GM19372 (cell line): ENCODE measurements at regions not wholly inside any gene's neighbourhood (a gene's known extent, or its start where the extent isn't known, plus 50 kb on each side); places are given as distances from the start of the nearest gene placed in this dataset.
"Not testable (repeated sequence)": the region's sequence is repeated elsewhere in the genome, so short reads cannot be mapped to it uniquely, and the experiment has no call there.

Experiments used
- ATAC-seq: cut with Tn5 transposase; IDR thresholded peaks from one replicate; pipeline ENCODE4 v1.9.1; 2021; ENCODE audit warnings: mild to moderate bottlenecking, low read depth, moderate library complexity; ENCODE audit not compliant: unreplicated experiment

- ATAC-seq = no peak
These were observed 235.2 kb downstream of the KCNRG start for GRCh38 chr13:50250401-50250800.

GRCh38 chr13:50255639-50256038, 240.4 kb downstream of the KCNRG start:
- no peak for ATAC-seq

DNA sequence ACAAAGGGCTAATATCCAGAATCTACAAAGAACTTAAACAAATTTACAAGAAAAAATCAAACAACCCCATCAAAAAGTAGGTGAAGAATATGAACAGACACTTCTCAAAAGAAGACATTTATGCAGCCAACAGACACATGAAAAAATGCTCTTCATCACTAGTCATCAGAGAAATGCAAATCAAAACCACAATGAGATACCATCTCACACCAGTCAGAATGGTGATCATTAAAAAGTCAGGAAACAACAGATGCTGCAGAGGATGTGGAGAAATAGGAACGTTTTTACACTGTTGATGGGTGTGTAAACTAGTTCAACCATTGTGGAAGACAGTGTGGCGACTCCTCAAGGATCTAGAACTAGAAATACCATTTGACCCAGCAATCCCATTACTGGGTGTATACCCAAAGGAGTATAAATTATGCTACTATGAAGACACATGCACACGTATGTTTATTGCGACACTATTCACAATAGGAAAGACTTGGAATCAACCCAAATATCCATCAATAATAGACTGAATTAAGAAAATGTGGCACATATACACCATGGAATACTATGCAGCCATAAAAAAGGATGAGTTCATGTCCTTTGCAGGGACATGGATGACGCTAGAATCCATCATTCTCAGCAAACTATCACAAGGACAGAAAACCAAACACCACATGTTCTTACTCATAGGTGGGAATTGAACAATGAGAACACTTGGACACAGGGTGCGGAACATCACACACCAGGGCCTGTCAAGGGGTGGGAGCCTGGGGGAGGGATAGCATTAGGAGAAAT, 241.5 kb downstream of the KCNRG start:
- not testable (repeated sequence) for ATAC-seq

GRCh38 chr13:50257646-50258045, 242.4 kb downstream of the KCNRG start:
- no peak for ATAC-seq

- ATAC-seq = no peak
These were observed 246.1 kb downstream of the KCNRG start for GRCh38 chr13:50261130-50261901.

GRCh38 chr13:50267066-50267465, 251.8 kb downstream of the KCNRG start:
- ATAC-seq = no peak

GRCh38 chr13:50267917-50268316, 252.7 kb downstream of the KCNRG start:
- no peak for ATAC-seq

- ATAC-seq = no peak
These were observed 253.3 kb downstream of the KCNRG start for GRCh38 chr13:50268500-50268899.

- ATAC-seq = no peak
These were observed 258.9 kb downstream of the KCNRG start for GRCh38 chr13:50274181-50274580.

GRCh38 chr13:50275392-50276063, 260.3 kb downstream of the KCNRG start:
- no peak for ATAC-seq

DNA sequence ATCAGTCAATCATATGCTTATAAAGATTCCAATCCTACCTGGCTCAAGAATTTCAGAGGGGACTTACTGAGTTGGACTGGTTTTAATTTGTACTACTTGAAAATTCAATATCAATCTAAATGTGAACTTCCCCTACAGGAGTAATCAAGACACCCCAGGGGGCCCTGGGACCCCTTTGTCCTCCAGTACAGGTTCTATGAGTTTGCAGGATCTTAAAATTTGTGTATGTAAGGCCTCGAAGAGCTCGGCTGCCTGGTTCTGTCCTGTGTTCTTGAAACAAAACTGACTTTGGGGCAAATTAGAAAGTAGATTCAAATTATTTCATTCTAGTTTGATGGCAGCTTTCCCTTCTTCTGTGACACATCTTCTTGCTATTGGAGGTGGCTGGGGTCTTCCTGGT, 261.3 kb downstream of the KCNRG start:
- ATAC-seq = no peak

DNA sequence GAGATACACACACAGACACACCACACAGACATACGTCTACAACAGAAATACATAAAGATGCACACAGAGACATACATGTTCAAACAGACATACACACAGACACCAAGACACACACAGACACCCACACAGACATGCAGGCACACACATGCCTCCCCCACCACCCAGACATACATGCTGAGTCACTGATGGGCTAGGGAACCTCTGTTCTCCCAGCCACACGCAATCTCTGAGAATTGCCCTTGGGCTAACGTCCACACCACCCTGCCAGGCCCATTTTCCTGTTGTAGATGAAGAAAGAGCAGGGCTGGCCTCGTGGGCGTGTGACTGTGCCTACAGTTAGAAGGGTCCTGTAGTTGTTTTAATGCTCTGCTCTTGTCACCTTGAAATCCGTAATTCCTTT, 261.9 kb downstream of the KCNRG start:
- no peak for ATAC-seq

GRCh38 chr13:50277906-50278305, 262.7 kb downstream of the KCNRG start:
- ATAC-seq = no peak

GRCh38 chr13:50280441-50280937, 265.2 kb downstream of the KCNRG start:
- no peak for ATAC-seq

GRCh38 chr13:50282016-50282415, 266.8 kb downstream of the KCNRG start:
- ATAC-seq = no peak

DNA sequence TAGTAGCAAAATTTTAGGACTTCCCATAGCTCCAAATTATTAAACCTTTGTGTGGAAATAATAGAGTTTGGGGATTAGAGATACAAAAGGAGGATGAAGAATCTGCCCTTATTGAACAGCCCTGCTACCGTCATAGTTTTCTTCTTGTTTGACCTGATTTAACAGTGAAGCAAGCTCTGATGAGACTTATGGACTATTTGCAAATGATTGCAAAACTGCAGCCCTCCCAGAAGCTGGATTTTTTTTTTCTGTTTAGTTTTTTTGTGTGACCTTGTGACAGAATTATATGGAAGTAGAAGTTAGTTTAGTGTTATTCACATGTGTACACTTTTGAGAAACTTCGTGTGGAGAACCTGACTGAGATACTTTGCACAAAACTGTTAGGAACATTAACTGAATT, 267.8 kb downstream of the KCNRG start:
- no peak for ATAC-seq

GRCh38 chr13:50284540-50284939, 269.3 kb downstream of the KCNRG start:
- ATAC-seq = peak; percentile 80

- no peak for ATAC-seq
These were observed 270.0 kb downstream of the KCNRG start for GRCh38 chr13:50285283-50285682.

DNA sequence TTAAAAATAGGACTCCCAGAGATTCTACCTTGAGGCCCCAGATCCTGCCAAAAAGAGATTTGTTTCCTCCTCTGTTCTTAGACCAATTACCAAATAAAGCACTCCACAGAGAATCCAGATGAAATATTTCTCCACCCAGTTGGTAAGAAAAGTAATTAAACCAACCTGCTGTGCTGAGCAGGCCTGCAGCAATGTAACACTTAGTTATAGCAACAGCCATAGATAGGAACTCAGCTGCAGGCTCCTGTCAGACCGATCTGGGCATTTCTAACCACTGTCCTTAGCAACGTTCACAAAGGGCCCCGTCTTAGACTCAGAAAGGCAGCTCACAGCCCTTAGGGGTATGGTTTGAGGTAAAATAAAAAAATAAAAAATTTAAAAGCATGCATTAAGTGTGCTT, 271.1 kb downstream of the KCNRG start:
- ATAC-seq = no peak

GRCh38 chr13:50290186-50290585, 274.9 kb downstream of the KCNRG start:
- no peak for ATAC-seq

- no peak for ATAC-seq
These were observed 276.4 kb downstream of the KCNRG start for GRCh38 chr13:50291611-50292010.
